Loucy (cell line): ENCODE measurements at regions not wholly inside any gene's neighbourhood (a gene's known extent, or its start where the extent isn't known, plus 50 kb on each side); places are given as distances from the start of the nearest gene placed in this dataset.

ENCODE experiments used
- H2AFZ ChIP-seq: fragments of 200-600 bp; sonication (generic); 2 replicates; pipeline ENCODE4 v1.6.0; 2016; ENCODE audit warnings: antibody characterized with exemption, mild to moderate bottlenecking, low read length, moderate library complexity
- H3F3A ChIP-seq: fragments of 200-600 bp; 2 replicates; pipeline ENCODE4 v1.6.0; 2016; ENCODE audit warnings: antibody characterized with exemption, low read depth, mild to moderate bottlenecking
- H3K27me3 ChIP-seq: fragments of 200-600 bp; sonication (generic); 2 replicates; pipeline ENCODE4 v1.6.1; 2014; ENCODE audit warnings: low read length, mild to moderate bottlenecking; ENCODE audit not compliant: insufficient read depth, poor library complexity, severe bottlenecking
- H3K36me3 ChIP-seq: fragments of 200-600 bp; sonication (generic); 2 replicates; pipeline ENCODE4 v1.6.1; 2016; ENCODE audit warnings: low read length; ENCODE audit not compliant: insufficient read depth
- H3K4me1 ChIP-seq: fragments of 200-600 bp; sonication (generic); 2 replicates; pipeline ENCODE4 v1.5.1; 2014; ENCODE audit warnings: low read length, mild to moderate bottlenecking; ENCODE audit not compliant: insufficient read depth, poor library complexity, severe bottlenecking
- H3K4me2 ChIP-seq: fragments of 200-600 bp; sonication (generic); 2 replicates; pipeline ENCODE4 v1.6.0; 2014; ENCODE audit warnings: antibody characterized with exemption, low read length, low read depth, mild to moderate bottlenecking; ENCODE audit not compliant: poor library complexity, severe bottlenecking
- H3K4me3 ChIP-seq: fragments of 200-600 bp; sonication (generic); 2 replicates; pipeline ENCODE4 v1.5.1; 2014; ENCODE audit warnings: low read length, mild to moderate bottlenecking, mixed read lengths; ENCODE audit not compliant: poor library complexity, severe bottlenecking
- H3K79me2 ChIP-seq: fragments of 200-600 bp; sonication (generic); 2 replicates; pipeline ENCODE4 v1.6.1; 2014; ENCODE audit warnings: low read length; ENCODE audit not compliant: insufficient read depth
- H3K9ac ChIP-seq: fragments of 200-600 bp; sonication (generic); 2 replicates; pipeline ENCODE4 v1.6.0; 2014; ENCODE audit warnings: mild to moderate bottlenecking, low read depth, low read length, moderate library complexity; ENCODE audit not compliant: poor library complexity, severe bottlenecking
- H3K9me2 ChIP-seq: fragments of 200-600 bp; sonication (generic); replicated peaks from 2 replicates; pipeline ENCODE4 v1.6.1; 2016; ENCODE audit warnings: low read depth, low read length, mixed read lengths
- H3K9me3 ChIP-seq: fragments of 200-600 bp; sonication (generic); 2 replicates; pipeline ENCODE4 v1.6.1; 2014; ENCODE audit warnings: mild to moderate bottlenecking, antibody characterized with exemption, low read length, low read depth; ENCODE audit not compliant: insufficient read depth
- H4K20me1 ChIP-seq: fragments of 200-600 bp; sonication (generic); 2 replicates; pipeline ENCODE4 v1.6.0; 2014; ENCODE audit warnings: antibody characterized with exemption, low read length, mild to moderate bottlenecking; ENCODE audit not compliant: insufficient read depth, poor library complexity, severe bottlenecking
- EZH2phosphoT487 ChIP-seq: fragments of 200-600 bp; IDR thresholded peaks from 2 replicates; pipeline ENCODE4 v1.6.1; 2018; ENCODE audit warnings: antibody characterized with exemption, mild to moderate bottlenecking, moderate library complexity, borderline replicate concordance
- TF ChIP-seq, protein P1 (sequence below): fragments of 200-600 bp; sonication (generic); conservative IDR thresholded peaks from 2 replicates; pipeline ENCODE4 v1.5.1; 2014; ENCODE audit warnings: mild to moderate bottlenecking, antibody characterized with exemption, low read length

DNA sequence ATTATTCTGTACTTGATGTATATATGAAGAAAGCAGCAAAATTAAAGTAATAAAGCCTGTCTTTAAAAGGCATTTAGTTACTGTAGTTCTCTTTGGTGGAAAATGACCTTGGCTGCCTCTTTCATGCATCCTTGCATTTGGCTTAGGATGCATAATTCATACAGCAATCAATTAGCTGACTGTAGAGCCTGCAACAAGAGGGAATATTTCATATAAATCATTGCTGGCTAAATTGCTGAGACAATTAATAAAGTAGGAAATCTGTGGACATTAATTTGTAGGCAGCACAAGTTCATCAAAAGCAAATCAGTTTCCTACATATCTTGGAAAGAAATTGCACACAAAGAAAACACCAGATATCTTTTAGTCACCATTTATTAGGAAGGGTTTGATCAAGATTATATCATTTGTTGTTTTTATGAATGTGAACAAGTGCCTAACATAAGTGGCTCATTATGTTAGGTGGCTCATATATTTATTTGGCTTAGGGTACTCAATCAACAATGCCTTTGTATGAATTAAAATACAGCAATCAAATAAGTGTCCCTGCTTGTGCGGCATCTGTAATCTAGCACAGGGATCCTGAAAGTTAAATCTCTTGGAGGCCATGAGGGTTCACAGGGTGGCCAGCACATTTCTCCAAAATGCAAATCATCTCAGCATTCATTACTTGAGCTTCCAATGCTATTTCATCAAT is 220.4 kb upstream of the SPOPL start:
- no peak overlapping the region for H3K4me2 ChIP-seq
- H3K9me3 ChIP-seq, result no peaks in the 10 kb centered on the region
- H2AFZ ChIP-seq, result no peak overlapping the region
- H3K9me2 ChIP-seq, result no peaks in the 10 kb centered on the region
- H3K4me1 ChIP-seq, result no peaks in the 10 kb centered on the region
- H4K20me1 ChIP-seq, result no peaks in the 10 kb centered on the region
- H3K9ac ChIP-seq, result no peak overlapping the region
- H3K4me3 ChIP-seq, result no peak overlapping the region
- H3K27me3 ChIP-seq, result no peaks in the 10 kb centered on the region
- H3K79me2 ChIP-seq, result no peaks in the 10 kb centered on the region
- TF ChIP-seq EZH2phosphoT487, result no peak
- TF ChIP-seq, protein P1, sequence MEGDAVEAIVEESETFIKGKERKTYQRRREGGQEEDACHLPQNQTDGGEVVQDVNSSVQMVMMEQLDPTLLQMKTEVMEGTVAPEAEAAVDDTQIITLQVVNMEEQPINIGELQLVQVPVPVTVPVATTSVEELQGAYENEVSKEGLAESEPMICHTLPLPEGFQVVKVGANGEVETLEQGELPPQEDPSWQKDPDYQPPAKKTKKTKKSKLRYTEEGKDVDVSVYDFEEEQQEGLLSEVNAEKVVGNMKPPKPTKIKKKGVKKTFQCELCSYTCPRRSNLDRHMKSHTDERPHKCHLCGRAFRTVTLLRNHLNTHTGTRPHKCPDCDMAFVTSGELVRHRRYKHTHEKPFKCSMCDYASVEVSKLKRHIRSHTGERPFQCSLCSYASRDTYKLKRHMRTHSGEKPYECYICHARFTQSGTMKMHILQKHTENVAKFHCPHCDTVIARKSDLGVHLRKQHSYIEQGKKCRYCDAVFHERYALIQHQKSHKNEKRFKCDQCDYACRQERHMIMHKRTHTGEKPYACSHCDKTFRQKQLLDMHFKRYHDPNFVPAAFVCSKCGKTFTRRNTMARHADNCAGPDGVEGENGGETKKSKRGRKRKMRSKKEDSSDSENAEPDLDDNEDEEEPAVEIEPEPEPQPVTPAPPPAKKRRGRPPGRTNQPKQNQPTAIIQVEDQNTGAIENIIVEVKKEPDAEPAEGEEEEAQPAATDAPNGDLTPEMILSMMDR, result no peak
- H3K36me3 ChIP-seq, result no peaks in the 10 kb centered on the region
- no peaks in the 10 kb centered on the region for H3F3A ChIP-seq

DNA sequence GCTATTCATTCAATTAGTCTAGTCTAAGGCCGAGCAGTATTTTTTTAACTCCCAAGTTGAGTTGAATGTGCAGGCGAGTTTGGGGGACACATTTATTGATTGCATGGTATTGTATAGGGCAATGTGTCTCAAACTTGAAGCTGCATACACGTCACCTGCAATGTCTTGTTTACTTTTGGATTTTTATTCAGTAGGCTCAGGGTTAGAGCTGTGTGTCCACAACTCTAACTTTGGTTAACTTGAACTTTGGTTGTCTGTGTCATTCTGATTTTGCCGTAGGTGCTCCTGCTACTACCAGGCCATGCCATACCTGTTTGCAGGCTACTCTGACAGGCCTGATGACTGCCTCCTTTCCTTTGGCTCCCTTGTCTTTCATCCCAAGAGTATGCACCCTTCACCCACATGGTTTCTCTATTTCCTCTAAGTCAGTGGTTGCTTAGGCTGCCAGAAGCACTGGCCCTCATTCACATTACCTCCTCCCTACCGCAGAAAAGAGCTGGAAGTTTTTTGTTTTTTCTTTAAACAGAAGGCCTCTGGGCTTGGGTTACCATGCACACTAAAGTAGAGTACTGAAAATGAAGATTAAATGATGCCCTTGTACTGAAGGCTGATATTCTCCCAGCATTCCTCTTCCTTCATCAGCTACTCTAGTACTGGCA is 219.4 kb upstream of the SPOPL start:
- Histone ChIP-seq H3K79me2 (no peaks in the 10 kb centered on the region), H3K36me3 (no peaks in the 10 kb centered on the region), H3K4me3 (no peak overlapping the region), H3K4me2 (no peak overlapping the region), H2AFZ (no peak overlapping the region), H3F3A (no peaks in the 10 kb centered on the region), H3K27me3 (no peaks in the 10 kb centered on the region), H3K4me1 (no peaks in the 10 kb centered on the region), H3K9ac (no peak overlapping the region), H4K20me1 (no peaks in the 10 kb centered on the region), H3K9me3 (no peaks in the 10 kb centered on the region), H3K9me2 (no peaks in the 10 kb centered on the region)
- TF ChIP-seq, protein P1, result no peak

DNA sequence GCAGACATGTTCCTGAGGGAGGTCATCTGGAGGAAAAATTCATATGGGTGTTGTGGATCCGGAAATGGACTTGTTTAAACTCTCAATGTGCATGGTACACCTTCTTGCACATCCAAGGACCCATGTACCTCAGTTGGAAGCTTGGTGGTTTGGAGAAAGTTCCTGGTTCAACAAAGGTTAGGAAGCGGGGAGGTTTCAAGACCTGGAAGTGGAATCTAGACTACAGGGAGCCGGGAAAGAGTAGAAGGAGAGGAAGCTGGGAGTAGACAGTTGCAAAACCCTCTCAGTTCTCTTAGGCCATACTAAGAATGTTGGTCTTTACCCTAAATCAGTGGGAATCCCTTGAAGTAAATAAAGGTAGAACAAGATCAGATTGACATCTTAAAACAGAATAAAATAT is 209.8 kb upstream of the SPOPL start:
- Histone ChIP-seq H3K36me3 (no peaks in the 10 kb centered on the region), H3K79me2 (no peaks in the 10 kb centered on the region), H3K9ac (no peak overlapping the region), H3K9me3 (0 out of 2 replicates have a peak, but pooled peaks cover 3% of the 10 kb centered on the region), H3K27me3 (no peaks in the 10 kb centered on the region), H3K9me2 (no peaks in the 10 kb centered on the region), H3K4me1 (no peaks in the 10 kb centered on the region), H3F3A (no peaks in the 10 kb centered on the region), H2AFZ (no peak overlapping the region), H3K4me3 (no peak overlapping the region), H4K20me1 (no peaks in the 10 kb centered on the region), H3K4me2 (no peak overlapping the region)
- TF ChIP-seq EZH2phosphoT487, result no peak
- TF ChIP-seq, protein P1, result no peak
